ENCODE measurements at regions not wholly inside any gene's neighbourhood (a gene's known extent, or its start where the extent isn't known, plus 50 kb on each side); places are given as distances from the start of the nearest gene placed in this dataset.

DNA sequence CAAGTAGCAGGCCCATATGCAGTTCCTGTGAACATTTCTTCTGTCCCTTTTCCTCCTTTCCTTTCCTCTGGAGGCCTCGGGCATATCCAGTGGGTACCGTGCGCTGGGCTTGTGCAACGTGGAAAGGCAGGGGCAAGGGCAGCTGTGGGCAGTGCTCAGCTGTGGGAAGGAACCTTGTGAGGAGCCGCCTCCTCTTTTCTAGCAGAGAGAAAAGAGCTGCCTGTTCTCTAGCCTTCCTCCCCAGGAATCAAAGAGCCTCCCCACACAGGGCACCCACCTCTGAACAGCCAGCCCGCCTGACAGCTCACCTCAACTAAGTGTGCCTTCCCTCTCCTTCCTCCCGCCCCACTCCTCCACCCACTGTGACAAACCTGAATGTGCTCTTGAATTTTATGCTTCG, 143.3 kb upstream of the HDDC2 start:
- TF ChIP-seq POLR2A (IDR thresholded peaks at IDR 0.05) = no peak
- TF ChIP-seq, protein P1, sequence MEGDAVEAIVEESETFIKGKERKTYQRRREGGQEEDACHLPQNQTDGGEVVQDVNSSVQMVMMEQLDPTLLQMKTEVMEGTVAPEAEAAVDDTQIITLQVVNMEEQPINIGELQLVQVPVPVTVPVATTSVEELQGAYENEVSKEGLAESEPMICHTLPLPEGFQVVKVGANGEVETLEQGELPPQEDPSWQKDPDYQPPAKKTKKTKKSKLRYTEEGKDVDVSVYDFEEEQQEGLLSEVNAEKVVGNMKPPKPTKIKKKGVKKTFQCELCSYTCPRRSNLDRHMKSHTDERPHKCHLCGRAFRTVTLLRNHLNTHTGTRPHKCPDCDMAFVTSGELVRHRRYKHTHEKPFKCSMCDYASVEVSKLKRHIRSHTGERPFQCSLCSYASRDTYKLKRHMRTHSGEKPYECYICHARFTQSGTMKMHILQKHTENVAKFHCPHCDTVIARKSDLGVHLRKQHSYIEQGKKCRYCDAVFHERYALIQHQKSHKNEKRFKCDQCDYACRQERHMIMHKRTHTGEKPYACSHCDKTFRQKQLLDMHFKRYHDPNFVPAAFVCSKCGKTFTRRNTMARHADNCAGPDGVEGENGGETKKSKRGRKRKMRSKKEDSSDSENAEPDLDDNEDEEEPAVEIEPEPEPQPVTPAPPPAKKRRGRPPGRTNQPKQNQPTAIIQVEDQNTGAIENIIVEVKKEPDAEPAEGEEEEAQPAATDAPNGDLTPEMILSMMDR (IDR thresholded peaks at IDR 0.05) = no peak
